ENCODE measurements at regions not wholly inside any gene's neighbourhood (a gene's known extent, or its start where the extent isn't known, plus 50 kb on each side); places are given as distances from the start of the nearest gene placed in this dataset.

- no peak overlapping the region for H3K4me3 ChIP-seq (ENCODE audit: low read depth in 1 of 2, low read length in 2 of 2)
- no peak overlapping the region for H3K9ac ChIP-seq (ENCODE audit: low read length)
- no peaks in the 10 kb centered on the region for H3K9me3 ChIP-seq (ENCODE audit: low read length)
- H3K36me3 ChIP-seq (ENCODE audit: insufficient read depth, low read length): no peaks in the 10 kb centered on the region
- H3K27me3 ChIP-seq (ENCODE audit: control insufficient read depth in 1 of 2, insufficient read depth in 2 of 2, low read length in 2 of 2): no peaks in the 10 kb centered on the region
- H3K4me1 ChIP-seq (ENCODE audit: insufficient read depth, low read length): peaks cover 95% of the 10 kb centered on the region
- peak overlapping the region; percentile 96 for H3K27ac ChIP-seq (ENCODE audit: low read depth, low read length)
Measured at GRCh38 chr17:77429969-77430752, 289.4 kb downstream of the SEC14L1 start.

GRCh38 chr17:77432034-77432661 lies 291.4 kb downstream of the SEC14L1 start:
- Histone ChIP-seq H3K36me3 (ENCODE audit: insufficient read depth, low read length) (no peaks in the 10 kb centered on the region), H3K4me1 (ENCODE audit: insufficient read depth, low read length) (peaks cover 95% of the 10 kb centered on the region), H3K9me3 (ENCODE audit: low read length) (no peaks in the 10 kb centered on the region), H3K27ac (ENCODE audit: low read depth, low read length) (peak overlapping the region; percentile 15), H3K9ac (ENCODE audit: low read length) (no peak overlapping the region), H3K4me3 (ENCODE audit: low read depth in 1 of 2, low read length in 2 of 2) (no peak overlapping the region), H3K27me3 (ENCODE audit: control insufficient read depth in 1 of 2, insufficient read depth in 2 of 2, low read length in 2 of 2) (no peaks in the 10 kb centered on the region)

GRCh38 chr17:77432742-77433141 lies 292.0 kb downstream of the SEC14L1 start:
- H3K27ac ChIP-seq (ENCODE audit: low read depth, low read length): peak overlapping the region; percentile 45
- no peak overlapping the region for H3K9ac ChIP-seq (ENCODE audit: low read length)
- H3K4me1 ChIP-seq (ENCODE audit: insufficient read depth, low read length): peaks cover 95% of the 10 kb centered on the region
- no peak overlapping the region for H3K4me3 ChIP-seq (ENCODE audit: low read depth in 1 of 2, low read length in 2 of 2)
- H3K36me3 ChIP-seq (ENCODE audit: insufficient read depth, low read length): no peaks in the 10 kb centered on the region
- no peaks in the 10 kb centered on the region for H3K27me3 ChIP-seq (ENCODE audit: control insufficient read depth in 1 of 2, insufficient read depth in 2 of 2, low read length in 2 of 2)
- no peaks in the 10 kb centered on the region for H3K9me3 ChIP-seq (ENCODE audit: low read length)

- peaks cover 95% of the 10 kb centered on the region for H3K4me1 ChIP-seq (ENCODE audit: insufficient read depth, low read length)
- H3K27ac ChIP-seq (ENCODE audit: low read depth, low read length): peak overlapping the region; percentile 45
- no peaks in the 10 kb centered on the region for H3K36me3 ChIP-seq (ENCODE audit: insufficient read depth, low read length)
- no peaks in the 10 kb centered on the region for H3K27me3 ChIP-seq (ENCODE audit: control insufficient read depth in 1 of 2, insufficient read depth in 2 of 2, low read length in 2 of 2)
- peak overlapping the region in 1 of 2 donors; percentile 28 for H3K4me3 ChIP-seq (ENCODE audit: low read depth in 1 of 2, low read length in 2 of 2)
- H3K9me3 ChIP-seq (ENCODE audit: low read length): no peaks in the 10 kb centered on the region
- no peak overlapping the region for H3K9ac ChIP-seq (ENCODE audit: low read length)
Measured at GRCh38 chr17:77433385-77434135, 292.8 kb downstream of the SEC14L1 start.

GRCh38 chr17:77434136-77435114 lies 293.7 kb downstream of the SEC14L1 start:
- no peaks in the 10 kb centered on the region for H3K36me3 ChIP-seq (ENCODE audit: insufficient read depth, low read length)
- peaks cover 95% of the 10 kb centered on the region for H3K4me1 ChIP-seq (ENCODE audit: insufficient read depth, low read length)
- no peaks in the 10 kb centered on the region for H3K27me3 ChIP-seq (ENCODE audit: control insufficient read depth in 1 of 2, insufficient read depth in 2 of 2, low read length in 2 of 2)
- H3K27ac ChIP-seq (ENCODE audit: low read depth, low read length): peak overlapping the region; percentile 37
- H3K4me3 ChIP-seq (ENCODE audit: low read depth in 1 of 2, low read length in 2 of 2): peak overlapping the region in 1 of 2 donors; percentile 28
- no peaks in the 10 kb centered on the region for H3K9me3 ChIP-seq (ENCODE audit: low read length)
- no peak overlapping the region for H3K9ac ChIP-seq (ENCODE audit: low read length)

- Histone ChIP-seq H3K9ac (ENCODE audit: low read length) (no peak overlapping the region), H3K4me3 (ENCODE audit: low read depth in 1 of 2, low read length in 2 of 2) (no peak overlapping the region), H3K27me3 (ENCODE audit: control insufficient read depth in 1 of 2, insufficient read depth in 2 of 2, low read length in 2 of 2) (no peaks in the 10 kb centered on the region), H3K36me3 (ENCODE audit: insufficient read depth, low read length) (no peaks in the 10 kb centered on the region), H3K9me3 (ENCODE audit: low read length) (no peaks in the 10 kb centered on the region), H3K27ac (ENCODE audit: low read depth, low read length) (peak overlapping the region; percentile 57), H3K4me1 (ENCODE audit: insufficient read depth, low read length) (peaks cover 93% of the 10 kb centered on the region)
Measured at GRCh38 chr17:77435272-77436057, 294.7 kb downstream of the SEC14L1 start.

- peaks cover 4% of the 10 kb centered on the region for H3K36me3 ChIP-seq (ENCODE audit: insufficient read depth, low read length)
- H3K9me3 ChIP-seq (ENCODE audit: low read length): no peaks in the 10 kb centered on the region
- H3K27me3 ChIP-seq (ENCODE audit: control insufficient read depth in 1 of 2, insufficient read depth in 2 of 2, low read length in 2 of 2): no peaks in the 10 kb centered on the region
- H3K27ac ChIP-seq (ENCODE audit: low read depth, low read length): peak overlapping the region; percentile 57
- H3K9ac ChIP-seq (ENCODE audit: low read length): no peak overlapping the region
- peaks cover 93% of the 10 kb centered on the region for H3K4me1 ChIP-seq (ENCODE audit: insufficient read depth, low read length)
- H3K4me3 ChIP-seq (ENCODE audit: low read depth in 1 of 2, low read length in 2 of 2): no peak overlapping the region
Measured at GRCh38 chr17:77436058-77436442, 295.3 kb downstream of the SEC14L1 start.

GRCh38 chr17:77436481-77436880 lies 295.7 kb downstream of the SEC14L1 start:
- H3K9me3 ChIP-seq (ENCODE audit: low read length): no peaks in the 10 kb centered on the region
- H3K4me3 ChIP-seq (ENCODE audit: low read depth in 1 of 2, low read length in 2 of 2): peak overlapping the region; percentile 11 to 18
- peak overlapping the region; percentile 25 for H3K9ac ChIP-seq (ENCODE audit: low read length)
- peaks cover 4% of the 10 kb centered on the region for H3K36me3 ChIP-seq (ENCODE audit: insufficient read depth, low read length)
- H3K27ac ChIP-seq (ENCODE audit: low read depth, low read length): peak overlapping the region; percentile 57
- H3K27me3 ChIP-seq (ENCODE audit: control insufficient read depth in 1 of 2, insufficient read depth in 2 of 2, low read length in 2 of 2): no peaks in the 10 kb centered on the region
- peaks cover 94% of the 10 kb centered on the region for H3K4me1 ChIP-seq (ENCODE audit: insufficient read depth, low read length)

GRCh38 chr17:77437017-77437416 lies 296.2 kb downstream of the SEC14L1 start:
- H3K9ac ChIP-seq (ENCODE audit: low read length): peak overlapping the region; percentile 25
- H3K27ac ChIP-seq (ENCODE audit: low read depth, low read length): peak overlapping the region; percentile 57

GRCh38 chr17:77437747-77438146 lies 297.0 kb downstream of the SEC14L1 start:
- Histone ChIP-seq H3K9ac (ENCODE audit: low read length) (no peak overlapping the region), H3K27me3 (ENCODE audit: control insufficient read depth in 1 of 2, insufficient read depth in 2 of 2, low read length in 2 of 2) (no peaks in the 10 kb centered on the region), H3K27ac (ENCODE audit: low read depth, low read length) (peak overlapping the region; percentile 57), H3K4me3 (ENCODE audit: low read depth in 1 of 2, low read length in 2 of 2) (no peak overlapping the region), H3K36me3 (ENCODE audit: insufficient read depth, low read length) (peaks cover 4% of the 10 kb centered on the region), H3K9me3 (ENCODE audit: low read length) (no peaks in the 10 kb centered on the region), H3K4me1 (ENCODE audit: insufficient read depth, low read length) (peaks cover 86% of the 10 kb centered on the region)

More at GRCh38 chr17:77437017-77437416, 296.2 kb downstream of the SEC14L1 start:
- no peaks in the 10 kb centered on the region for H3K27me3 ChIP-seq (ENCODE audit: control insufficient read depth in 1 of 2, insufficient read depth in 2 of 2, low read length in 2 of 2)
- peaks cover 4% of the 10 kb centered on the region for H3K36me3 ChIP-seq (ENCODE audit: insufficient read depth, low read length)
- H3K4me3 ChIP-seq (ENCODE audit: low read depth in 1 of 2, low read length in 2 of 2): peak overlapping the region; percentile 11 to 18
- H3K9me3 ChIP-seq (ENCODE audit: low read length): no peaks in the 10 kb centered on the region
- peaks cover 91% of the 10 kb centered on the region for H3K4me1 ChIP-seq (ENCODE audit: insufficient read depth, low read length)

Measured in muscle layer of colon (tissue), 2 donors.